Pons (tissue), 1 donor: ENCODE measurements at regions not wholly inside any gene's neighbourhood (a gene's known extent, or its start where the extent isn't known, plus 50 kb on each side); places are given as distances from the start of the nearest gene placed in this dataset.

ENCODE experiments used
- DNase-seq: peaks from one replicate; pipeline ENCODE4 v3.0.0-alpha.2; 2016; ENCODE audit warnings: low spot score

DNA sequence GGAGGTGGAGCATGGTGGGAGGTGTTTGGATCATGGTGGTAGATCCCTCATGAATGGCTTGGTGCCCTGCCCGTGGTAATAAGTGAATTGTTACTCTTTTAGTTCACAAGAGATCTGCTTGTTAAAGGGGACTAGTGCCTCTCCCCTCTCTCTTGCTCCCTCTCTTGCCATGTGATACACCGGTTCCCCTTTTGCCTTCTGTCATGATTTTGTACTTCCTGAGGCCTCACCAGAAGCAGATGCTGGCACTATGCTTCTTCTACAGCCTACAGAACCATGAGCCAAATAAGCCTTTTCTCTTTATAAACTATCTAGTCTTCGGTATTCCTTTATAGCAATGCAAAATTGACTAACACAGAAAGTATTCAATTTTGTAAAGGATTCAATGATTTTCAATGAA lies 817.1 kb downstream of the TLR4 start:
- no peak for DNase-seq

GRCh38 chr9:118522093-118523028 lies 818.2 kb downstream of the TLR4 start:
- DNase-seq, result peak; percentile 49

GRCh38 chr9:118527261-118527660 lies 823.1 kb downstream of the TLR4 start:
- DNase-seq, result no peak

GRCh38 chr9:118529210-118529609 lies 825.0 kb downstream of the TLR4 start:
- DNase-seq, result peak; percentile 14

- no peak for DNase-seq
These were observed 825.5 kb downstream of the TLR4 start for GRCh38 chr9:118529624-118530214.

- DNase-seq, result no peak
These were observed 828.4 kb downstream of the TLR4 start for GRCh38 chr9:118532592-118532991.

DNA sequence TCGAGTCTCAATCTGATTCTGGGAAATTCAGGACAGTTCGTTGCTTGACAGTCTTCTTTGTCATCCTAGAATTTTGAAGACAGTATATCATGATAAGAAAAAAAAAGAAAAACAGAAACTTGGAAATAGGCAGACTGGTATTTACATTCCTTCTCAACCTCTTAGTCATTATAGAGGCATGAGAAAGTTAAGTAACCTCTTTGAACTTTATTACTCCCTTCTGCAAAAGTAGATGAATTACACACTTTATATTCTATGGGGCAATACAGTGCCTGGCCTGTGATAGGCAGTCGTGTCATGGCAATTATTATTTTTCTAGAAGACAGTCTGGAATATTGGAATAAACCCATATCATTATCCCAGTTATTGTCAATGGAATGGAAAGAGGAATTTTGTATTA lies 828.9 kb downstream of the TLR4 start:
- DNase-seq, result no peak

DNA sequence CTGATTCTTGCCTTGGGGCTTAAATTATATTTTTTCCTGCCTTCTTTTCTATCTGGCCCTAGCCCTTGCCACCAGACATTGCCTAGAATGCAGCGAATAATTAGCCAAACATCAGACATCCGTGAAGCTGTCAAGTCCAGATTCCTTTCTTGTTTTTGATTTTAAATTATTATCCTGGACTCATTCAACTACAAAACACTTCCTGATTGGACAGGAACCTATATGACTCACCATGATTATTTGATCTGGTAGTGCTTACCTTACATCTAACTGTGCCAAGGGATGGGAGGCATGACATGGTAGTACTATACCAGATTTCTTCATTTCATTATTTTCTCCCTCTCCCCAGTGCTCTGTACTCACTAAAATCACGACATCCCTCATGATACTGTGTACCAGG lies 829.6 kb downstream of the TLR4 start:
- no peak for DNase-seq

- no peak for DNase-seq
These were observed 832.0 kb downstream of the TLR4 start for GRCh38 chr9:118536153-118536552.

GRCh38 chr9:118538959-118539358 lies 830.3 kb downstream of the BRINP1 start:
- DNase-seq, result no peak

- no peak for DNase-seq
These were observed 815.8 kb downstream of the BRINP1 start for GRCh38 chr9:118553465-118553864.

DNA sequence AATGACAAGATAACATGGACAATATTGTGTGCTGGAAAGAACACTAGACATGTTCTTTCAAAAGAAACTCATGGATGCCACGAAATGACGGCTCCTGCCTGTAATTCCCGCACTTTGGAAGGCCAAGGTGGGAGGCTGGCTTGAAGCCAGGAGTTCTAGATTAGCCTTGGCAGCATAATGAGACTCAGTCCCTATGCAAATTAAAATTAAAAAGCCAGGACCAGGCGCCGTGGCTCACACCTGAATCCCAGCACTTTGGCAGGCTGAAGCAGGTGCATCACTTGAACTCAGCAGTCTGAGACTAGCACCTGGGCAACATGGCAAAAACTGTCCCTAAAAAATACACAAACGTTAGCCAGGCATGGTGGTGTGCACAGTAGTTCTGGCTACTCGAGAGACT lies 814.2 kb downstream of the BRINP1 start:
- no peak for DNase-seq

- DNase-seq, result no peak
These were observed 811.2 kb downstream of the BRINP1 start for GRCh38 chr9:118558026-118558425.

GRCh38 chr9:118558891-118559290 lies 810.3 kb downstream of the BRINP1 start:
- DNase-seq, result no peak

DNA sequence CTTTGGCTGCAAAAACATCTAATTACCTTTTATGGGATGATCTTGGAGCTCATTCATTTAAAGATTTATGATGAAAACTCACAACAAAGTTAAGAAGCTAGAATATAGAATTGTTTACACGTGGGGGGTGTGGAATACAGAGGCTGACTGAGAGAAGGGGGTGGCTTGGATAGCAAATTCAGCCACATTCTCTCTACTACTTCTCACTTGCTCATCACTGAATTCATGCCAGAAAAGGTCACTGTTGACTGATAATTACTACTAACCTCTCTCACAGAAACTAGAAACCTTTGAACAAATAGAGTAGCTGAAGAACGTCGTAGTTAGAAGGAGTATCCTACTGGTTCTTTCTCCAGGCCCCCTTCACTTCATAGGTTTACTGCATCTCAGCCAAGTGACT lies 808.2 kb downstream of the BRINP1 start:
- no peak for DNase-seq

- DNase-seq, result no peak
These were observed 805.6 kb downstream of the BRINP1 start for GRCh38 chr9:118563677-118564076.

- DNase-seq, result no peak
These were observed 801.4 kb downstream of the BRINP1 start for GRCh38 chr9:118567861-118568260.

DNA sequence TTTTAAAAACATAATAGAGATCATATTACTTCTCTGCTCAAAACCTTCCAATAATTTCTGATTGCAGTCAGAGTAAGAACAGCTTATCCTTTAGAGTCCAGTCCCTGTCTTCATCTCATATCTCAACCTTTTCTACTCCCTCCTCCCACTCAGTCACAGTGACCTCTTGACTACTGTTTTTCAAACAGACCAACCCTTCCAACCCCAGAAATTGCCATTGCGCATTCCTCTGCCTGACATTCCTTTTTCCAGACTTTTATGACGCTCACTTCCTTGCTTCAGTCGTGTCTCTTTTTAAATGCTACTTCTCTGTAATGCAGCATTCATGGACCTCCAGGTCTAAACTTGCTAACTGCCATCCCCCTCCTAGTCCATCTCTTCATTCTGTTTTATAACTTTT lies 800.5 kb downstream of the BRINP1 start:
- no peak for DNase-seq

DNA sequence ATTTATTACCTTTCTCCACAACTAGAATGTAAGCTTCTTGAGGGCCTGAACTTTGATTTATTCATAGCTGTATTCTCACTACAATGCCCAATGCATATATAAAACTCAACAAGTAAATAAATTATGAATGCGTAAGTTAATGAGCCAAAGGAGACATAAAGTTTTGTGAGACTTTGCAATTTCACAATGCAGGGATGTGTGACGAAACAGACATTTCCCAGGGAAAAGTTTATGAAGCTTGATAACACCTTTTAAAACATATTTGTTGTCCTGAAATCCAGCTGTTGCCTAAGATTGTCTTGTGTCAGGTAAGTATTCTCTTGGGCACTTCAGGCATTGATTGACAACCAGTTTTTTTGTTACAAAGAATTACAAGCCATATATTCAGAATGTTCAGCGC lies 800.1 kb downstream of the BRINP1 start:
- DNase-seq, result no peak

DNA sequence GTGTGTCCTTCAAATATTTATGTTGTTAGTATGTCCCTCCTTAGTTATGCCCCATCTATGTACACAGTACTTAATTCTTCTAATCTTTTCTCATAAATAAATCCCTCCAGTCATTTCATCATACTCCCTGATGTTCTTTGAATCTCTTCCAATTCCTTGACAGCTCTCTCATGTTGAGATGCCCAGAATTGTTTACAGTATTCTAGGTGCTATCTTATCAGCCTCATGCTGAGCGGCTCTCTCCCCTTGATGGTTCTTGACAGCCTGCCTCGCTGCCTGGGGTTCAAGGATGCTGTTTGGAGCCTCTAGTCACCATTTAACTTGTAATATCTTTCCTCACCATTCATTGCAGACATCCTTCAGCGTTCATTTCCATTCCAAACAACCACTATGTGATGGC lies 799.2 kb downstream of the BRINP1 start:
- DNase-seq, result no peak

DNA sequence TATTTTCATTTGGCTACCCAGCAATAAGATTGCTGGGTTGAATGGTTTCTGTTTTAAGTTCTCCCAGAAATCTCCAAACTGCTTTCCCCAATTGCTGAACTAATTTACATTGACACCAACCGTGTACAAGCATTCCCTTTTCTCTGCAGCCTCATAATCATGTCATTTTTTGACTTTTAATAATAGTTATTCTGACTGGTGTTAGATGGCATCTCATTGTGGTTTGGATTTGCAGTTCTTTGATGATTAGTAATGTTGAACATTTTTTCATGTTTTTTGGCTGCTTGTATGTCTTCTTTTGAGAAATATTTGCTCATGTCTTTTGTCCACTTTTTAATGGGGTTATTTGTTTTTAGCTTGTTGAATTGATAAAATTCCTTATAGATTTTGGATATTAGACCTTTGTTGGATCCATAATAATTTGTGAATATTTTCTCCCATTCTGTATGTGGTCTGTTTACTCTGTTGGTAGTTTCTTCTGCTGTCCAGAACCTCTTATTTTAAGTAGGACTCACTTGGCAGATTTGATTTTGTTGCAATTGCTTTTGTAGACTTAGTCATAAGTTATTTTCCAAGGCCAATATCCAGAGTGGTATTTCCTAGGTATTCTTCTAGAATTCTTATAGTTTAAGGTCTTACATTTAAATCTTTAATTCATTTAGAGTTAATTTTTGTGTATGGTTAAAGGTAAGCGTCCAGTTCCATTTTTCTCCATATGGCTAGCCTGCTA lies 793.7 kb downstream of the BRINP1 start:
- no peak for DNase-seq

- no peak for DNase-seq
These were observed 792.1 kb downstream of the BRINP1 start for GRCh38 chr9:118577121-118577520.

DNA sequence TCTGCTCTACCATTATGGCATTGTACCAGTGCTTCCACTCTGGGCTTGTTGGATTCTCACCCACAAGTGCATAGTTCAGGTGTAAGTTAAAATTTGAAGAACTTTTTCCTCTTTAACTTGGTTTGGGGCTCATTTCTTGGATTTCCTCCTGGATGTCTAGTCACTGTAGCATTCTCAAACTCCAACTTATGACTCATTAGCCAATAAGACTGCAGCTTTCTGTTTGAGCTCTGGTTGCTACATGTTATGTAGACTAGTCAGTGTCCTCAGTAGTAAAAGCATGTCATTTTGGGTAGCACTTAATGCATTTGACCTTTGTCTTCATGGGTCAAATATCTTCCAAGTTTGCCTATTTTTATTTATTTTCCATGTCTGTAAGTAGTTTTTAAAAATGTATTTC lies 790.8 kb downstream of the BRINP1 start:
- no peak for DNase-seq
